ENCODE measurements at regions not wholly inside any gene's neighbourhood (a gene's known extent, or its start where the extent isn't known, plus 50 kb on each side); places are given as distances from the start of the nearest gene placed in this dataset.

DNA sequence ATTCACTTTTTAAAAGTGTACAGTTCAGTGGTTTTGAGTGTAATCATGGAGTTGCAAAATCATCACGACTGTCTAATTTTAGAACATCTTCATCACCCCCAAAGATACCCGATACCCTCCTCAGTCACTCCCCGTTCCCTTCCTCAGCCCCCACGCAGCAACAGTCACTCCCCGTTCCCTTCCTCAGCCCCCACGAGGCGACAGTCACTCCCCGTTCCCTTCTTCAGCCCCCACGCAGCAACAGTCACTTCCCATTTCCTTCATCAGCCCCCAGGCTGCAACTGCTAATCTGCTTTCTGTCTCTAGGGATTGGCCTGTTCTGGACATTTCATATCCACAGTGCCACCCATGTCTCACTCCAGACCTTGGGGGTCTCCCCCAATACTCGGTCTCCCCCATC lies 161.6 kb upstream of the PPP2R2D start:
- DNase-seq (ENCODE audit: extremely low read depth, insufficient read length): no peak
- no peak overlapping the region for H3K4me3 ChIP-seq (replicated peaks; ENCODE audit: low read depth, low read length)
- TF ChIP-seq, protein P1, sequence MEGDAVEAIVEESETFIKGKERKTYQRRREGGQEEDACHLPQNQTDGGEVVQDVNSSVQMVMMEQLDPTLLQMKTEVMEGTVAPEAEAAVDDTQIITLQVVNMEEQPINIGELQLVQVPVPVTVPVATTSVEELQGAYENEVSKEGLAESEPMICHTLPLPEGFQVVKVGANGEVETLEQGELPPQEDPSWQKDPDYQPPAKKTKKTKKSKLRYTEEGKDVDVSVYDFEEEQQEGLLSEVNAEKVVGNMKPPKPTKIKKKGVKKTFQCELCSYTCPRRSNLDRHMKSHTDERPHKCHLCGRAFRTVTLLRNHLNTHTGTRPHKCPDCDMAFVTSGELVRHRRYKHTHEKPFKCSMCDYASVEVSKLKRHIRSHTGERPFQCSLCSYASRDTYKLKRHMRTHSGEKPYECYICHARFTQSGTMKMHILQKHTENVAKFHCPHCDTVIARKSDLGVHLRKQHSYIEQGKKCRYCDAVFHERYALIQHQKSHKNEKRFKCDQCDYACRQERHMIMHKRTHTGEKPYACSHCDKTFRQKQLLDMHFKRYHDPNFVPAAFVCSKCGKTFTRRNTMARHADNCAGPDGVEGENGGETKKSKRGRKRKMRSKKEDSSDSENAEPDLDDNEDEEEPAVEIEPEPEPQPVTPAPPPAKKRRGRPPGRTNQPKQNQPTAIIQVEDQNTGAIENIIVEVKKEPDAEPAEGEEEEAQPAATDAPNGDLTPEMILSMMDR (IDR thresholded peaks at IDR 0.05; ENCODE audit: insufficient read depth, low read length, poor library complexity, severe bottlenecking): no peak
- H3K36me3 ChIP-seq (ENCODE audit: control insufficient read depth, insufficient read depth, low read length): no peaks in the 10 kb centered on the region
- no peaks in the 10 kb centered on the region for H3K27me3 ChIP-seq (replicated peaks; ENCODE audit: control insufficient read depth, insufficient read depth, low read length)

DNA sequence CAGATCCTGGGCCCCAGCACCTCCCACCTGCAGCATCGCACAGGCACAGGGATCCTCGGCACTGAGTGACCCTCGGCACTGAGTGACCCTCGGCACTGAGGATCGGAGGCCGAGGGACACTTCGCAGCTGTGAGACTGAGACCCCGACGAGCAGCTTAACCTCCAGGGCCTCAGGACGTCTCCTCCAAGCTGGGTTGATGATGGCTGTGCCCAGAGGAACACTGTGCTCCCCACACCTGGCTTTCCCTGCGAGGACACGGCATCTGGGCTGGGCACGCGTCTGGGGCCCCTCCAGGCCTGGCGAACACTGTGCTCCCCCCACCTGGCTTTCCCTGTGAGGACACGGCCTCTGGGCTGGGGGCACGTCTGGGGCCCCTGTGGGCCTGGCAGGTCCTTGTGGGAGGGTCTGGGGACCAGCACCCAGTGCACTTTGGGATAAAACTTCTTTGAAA lies 158.3 kb upstream of the PPP2R2D start:
- H3K4me3 ChIP-seq (replicated peaks; ENCODE audit: low read depth, low read length): no peak overlapping the region
- H3K36me3 ChIP-seq (ENCODE audit: control insufficient read depth, insufficient read depth, low read length): no peaks in the 10 kb centered on the region
- DNase-seq (ENCODE audit: extremely low read depth, insufficient read length): no peak
- no peaks in the 10 kb centered on the region for H3K27me3 ChIP-seq (replicated peaks; ENCODE audit: control insufficient read depth, insufficient read depth, low read length)
- TF ChIP-seq, protein P1 (IDR thresholded peaks at IDR 0.05; ENCODE audit: insufficient read depth, low read length, poor library complexity, severe bottlenecking): no peak

DNA sequence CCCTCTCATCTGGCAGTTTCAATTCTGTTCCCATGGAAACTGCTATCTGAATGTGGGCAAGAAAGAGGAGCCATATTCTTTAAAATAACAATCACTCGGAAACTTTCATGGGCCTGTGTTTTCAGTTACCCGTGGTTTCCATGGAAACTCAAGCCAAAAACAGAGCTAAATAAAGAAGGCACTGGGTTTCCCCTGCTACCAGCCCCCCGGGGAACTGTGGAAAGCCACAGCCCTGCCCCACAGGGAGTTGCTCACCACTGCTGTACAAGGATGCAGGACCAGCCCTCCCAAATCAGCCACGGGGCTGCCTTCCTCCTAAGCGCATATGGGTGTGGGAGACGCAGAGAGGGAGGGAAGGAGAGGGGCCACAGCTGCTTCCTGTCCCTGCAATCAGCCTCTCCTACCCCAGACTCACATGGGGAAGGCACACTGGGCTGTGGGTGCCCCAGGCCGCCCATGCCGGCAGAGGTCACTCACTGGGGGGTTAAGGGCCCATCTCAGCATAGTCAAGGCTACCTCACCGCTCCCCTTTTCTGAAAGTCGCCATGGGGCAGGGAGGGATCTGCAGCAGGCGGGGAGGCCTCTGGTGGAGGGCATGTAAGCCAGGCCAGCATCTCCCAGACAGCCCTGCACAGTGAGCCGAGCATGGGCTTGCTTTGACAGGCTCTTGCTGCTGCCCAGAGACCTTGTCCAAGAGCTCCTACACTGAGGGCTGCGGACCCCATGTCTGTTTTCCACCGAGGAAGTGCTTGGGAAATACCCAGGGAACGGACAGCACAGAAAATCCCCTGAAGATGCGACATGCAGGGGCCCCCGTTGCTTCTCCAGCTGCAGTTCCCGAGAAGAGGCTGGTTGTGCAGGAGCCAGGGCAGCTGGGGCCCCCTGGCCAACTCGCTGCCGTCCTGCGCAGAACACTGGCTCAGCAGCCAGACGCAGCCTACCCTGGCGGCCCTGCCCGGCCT lies 157.3 kb upstream of the PPP2R2D start:
- no peak overlapping the region for H3K4me3 ChIP-seq (replicated peaks; ENCODE audit: low read depth, low read length)

DNA sequence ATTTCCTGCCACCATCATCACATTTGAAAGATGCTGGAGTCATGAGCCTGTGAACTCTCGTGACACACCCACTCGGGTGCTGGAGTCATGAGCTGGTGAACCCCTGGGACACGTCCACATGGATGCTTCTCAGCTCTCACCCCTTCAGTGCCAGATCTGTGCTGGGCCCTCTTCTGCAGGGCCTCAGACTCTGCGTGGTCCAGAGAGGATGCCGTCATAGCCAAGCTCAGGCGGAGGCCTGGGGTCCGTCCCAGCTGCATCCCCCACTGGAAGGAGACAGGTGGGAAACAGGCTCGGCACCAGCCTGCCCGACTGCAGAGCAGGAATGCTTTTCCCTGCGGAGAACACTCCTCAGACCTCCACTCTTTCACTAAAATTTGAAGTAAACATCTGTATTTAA lies 156.5 kb upstream of the PPP2R2D start:
- Histone ChIP-seq H3K27me3 (replicated peaks; ENCODE audit: control insufficient read depth, insufficient read depth, low read length) (no peaks in the 10 kb centered on the region), H3K4me3 (replicated peaks; ENCODE audit: low read depth, low read length) (no peak overlapping the region), H3K36me3 (ENCODE audit: control insufficient read depth, insufficient read depth, low read length) (no peaks in the 10 kb centered on the region)
- no peak for DNase-seq (ENCODE audit: extremely low read depth, insufficient read length)
- TF ChIP-seq, protein P1 (IDR thresholded peaks at IDR 0.05; ENCODE audit: insufficient read depth, low read length, poor library complexity, severe bottlenecking): no peak

More for the DNA sequence above, 157.3 kb upstream of the PPP2R2D start:
- Histone ChIP-seq H3K27me3 (replicated peaks; ENCODE audit: control insufficient read depth, insufficient read depth, low read length) (no peaks in the 10 kb centered on the region), H3K36me3 (ENCODE audit: control insufficient read depth, insufficient read depth, low read length) (no peaks in the 10 kb centered on the region)
- TF ChIP-seq, protein P1 (IDR thresholded peaks at IDR 0.05; ENCODE audit: insufficient read depth, low read length, poor library complexity, severe bottlenecking): no peak
- peak; percentile 57 for DNase-seq (ENCODE audit: extremely low read depth, insufficient read length)

DNA sequence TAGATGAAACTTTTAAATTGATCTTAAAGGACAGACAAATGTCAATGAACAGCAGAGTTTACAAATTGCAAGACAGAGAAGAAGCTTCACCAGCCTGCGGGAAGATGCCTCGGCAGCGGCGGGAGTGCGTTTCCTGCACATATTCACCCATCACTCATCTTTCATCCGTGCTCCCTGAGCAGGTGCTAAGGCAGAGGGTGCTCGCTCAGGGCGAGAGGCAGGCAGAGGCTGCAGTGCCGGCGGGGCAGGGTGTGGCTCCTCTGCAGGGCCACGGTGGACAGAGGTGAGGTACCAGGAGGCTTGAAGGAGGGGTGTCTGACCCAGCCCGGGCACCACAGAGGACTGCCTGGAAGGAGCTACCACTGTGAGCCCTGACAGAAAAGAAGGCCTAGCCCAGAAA lies 155.2 kb upstream of the PPP2R2D start:
- Histone ChIP-seq H3K27me3 (replicated peaks; ENCODE audit: control insufficient read depth, insufficient read depth, low read length) (no peaks in the 10 kb centered on the region), H3K36me3 (ENCODE audit: control insufficient read depth, insufficient read depth, low read length) (no peaks in the 10 kb centered on the region), H3K4me3 (replicated peaks; ENCODE audit: low read depth, low read length) (no peak overlapping the region)
- no peak for DNase-seq (ENCODE audit: extremely low read depth, insufficient read length)
- TF ChIP-seq, protein P1 (IDR thresholded peaks at IDR 0.05; ENCODE audit: insufficient read depth, low read length, poor library complexity, severe bottlenecking): no peak

All from GM06990 (cell line).